AG09319 (cell line): ENCODE measurements at regions not wholly inside any gene's neighbourhood (a gene's known extent, or its start where the extent isn't known, plus 50 kb on each side); places are given as distances from the start of the nearest gene placed in this dataset.

Source experiments
- DNase-seq: peaks from one replicate; pipeline ENCODE4 v3.0.0-alpha.2; 2010; ENCODE audit warnings: low read depth; ENCODE audit errors: extremely low read depth
- TF ChIP-seq, protein P1 (sequence below): IDR thresholded peaks from 2 replicates; pipeline ENCODE4 v1.5.1; 2011; ENCODE audit warnings: low read depth, mild to moderate bottlenecking, inconsistent platforms, low read length, moderate library complexity

GRCh38 chr5:121698690-121699089 lies 153.0 kb upstream of the FTMT start:
- DNase-seq = no peak
- TF ChIP-seq, protein P1, sequence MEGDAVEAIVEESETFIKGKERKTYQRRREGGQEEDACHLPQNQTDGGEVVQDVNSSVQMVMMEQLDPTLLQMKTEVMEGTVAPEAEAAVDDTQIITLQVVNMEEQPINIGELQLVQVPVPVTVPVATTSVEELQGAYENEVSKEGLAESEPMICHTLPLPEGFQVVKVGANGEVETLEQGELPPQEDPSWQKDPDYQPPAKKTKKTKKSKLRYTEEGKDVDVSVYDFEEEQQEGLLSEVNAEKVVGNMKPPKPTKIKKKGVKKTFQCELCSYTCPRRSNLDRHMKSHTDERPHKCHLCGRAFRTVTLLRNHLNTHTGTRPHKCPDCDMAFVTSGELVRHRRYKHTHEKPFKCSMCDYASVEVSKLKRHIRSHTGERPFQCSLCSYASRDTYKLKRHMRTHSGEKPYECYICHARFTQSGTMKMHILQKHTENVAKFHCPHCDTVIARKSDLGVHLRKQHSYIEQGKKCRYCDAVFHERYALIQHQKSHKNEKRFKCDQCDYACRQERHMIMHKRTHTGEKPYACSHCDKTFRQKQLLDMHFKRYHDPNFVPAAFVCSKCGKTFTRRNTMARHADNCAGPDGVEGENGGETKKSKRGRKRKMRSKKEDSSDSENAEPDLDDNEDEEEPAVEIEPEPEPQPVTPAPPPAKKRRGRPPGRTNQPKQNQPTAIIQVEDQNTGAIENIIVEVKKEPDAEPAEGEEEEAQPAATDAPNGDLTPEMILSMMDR = no peak

GRCh38 chr5:121701731-121702130 lies 150.0 kb upstream of the FTMT start:
- DNase-seq = no peak
- TF ChIP-seq, protein P1 = no peak

- TF ChIP-seq, protein P1 = no peak
Measured at GRCh38 chr5:121702682-121703081, 149.0 kb upstream of the FTMT start.

DNA sequence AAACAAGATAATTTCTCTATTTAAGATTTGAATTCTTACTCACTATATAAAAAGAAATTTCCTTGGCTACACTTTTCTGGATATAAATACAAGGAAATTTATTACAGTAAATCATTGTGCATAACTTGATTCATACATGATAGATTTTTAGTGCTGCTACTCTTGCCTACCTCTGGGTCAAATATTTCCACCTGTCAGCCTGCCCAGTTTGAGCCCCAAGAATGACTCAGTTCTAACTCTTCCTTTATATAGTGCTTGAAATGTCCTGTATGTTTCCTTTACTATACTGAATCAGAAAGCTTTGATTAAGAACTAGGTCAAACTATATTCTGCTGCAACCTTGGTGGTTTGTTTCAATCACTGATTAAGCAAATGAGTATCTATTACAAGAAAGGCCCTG lies 147.4 kb upstream of the FTMT start:
- no peak for DNase-seq
- TF ChIP-seq, protein P1 = no peak

More at GRCh38 chr5:121702682-121703081, 149.0 kb upstream of the FTMT start:
- DNase-seq = no peak

DNA sequence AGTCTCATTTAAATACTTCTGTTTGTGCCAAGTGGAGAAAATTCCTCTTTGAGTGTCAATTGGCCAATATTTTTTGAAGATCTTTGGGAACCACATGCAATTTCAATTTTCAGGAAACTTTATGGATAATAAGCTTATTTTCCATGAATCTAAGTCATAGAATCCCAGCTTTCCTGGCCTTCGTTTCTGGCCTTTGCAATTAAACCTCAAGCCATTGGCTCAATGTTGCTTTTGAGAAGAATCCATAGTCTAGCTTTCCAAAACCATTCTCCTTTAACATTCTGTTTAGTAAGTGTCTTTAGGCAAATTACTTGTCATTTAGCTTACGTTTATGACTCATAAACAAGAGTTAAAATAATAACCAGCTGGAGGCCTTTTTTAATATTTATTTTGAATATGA lies 145.0 kb upstream of the FTMT start:
- TF ChIP-seq, protein P1 = no peak
- no peak for DNase-seq

DNA sequence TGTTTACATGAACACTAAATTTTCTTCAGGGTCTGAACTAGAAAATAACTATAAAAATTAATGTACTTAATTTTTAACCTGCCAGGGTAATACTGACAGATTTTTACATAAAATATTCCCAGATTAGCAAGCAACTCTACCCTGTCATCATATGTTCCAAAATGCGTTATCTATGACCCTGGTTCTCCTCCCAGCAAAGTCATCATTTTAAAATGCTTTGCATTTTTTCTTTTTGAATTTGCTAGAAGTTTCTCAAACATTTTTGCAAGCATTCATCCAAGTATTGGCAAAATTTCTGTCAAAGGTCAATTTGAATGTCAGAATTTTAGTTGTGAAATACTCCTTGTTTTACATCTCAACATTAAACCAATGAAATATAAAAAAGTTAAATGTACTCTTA lies 144.5 kb upstream of the FTMT start:
- TF ChIP-seq, protein P1 = no peak
- DNase-seq = no peak

DNA sequence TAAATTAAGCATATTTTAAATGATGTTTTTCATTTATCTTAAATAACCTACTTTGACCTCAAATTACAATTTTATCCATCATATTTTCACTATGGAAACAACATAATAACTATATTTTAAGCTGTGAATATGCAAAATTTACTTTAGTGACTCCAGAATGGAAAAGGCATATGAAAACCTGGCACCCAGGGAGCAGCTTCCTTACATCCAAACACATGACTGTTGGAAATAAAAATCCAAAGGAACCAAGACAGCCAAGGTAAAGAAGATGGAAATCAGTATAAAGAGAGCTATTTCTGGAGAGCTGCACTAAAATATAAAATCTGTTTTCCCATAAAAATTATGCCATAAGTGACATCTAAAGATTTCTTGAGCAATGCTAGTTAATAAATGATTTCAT lies 140.3 kb upstream of the FTMT start:
- DNase-seq = no peak
- TF ChIP-seq, protein P1 = no peak

GRCh38 chr5:121719255-121719654 lies 132.4 kb upstream of the FTMT start:
- no peak for DNase-seq
- TF ChIP-seq, protein P1 = no peak
